GM12878 (cell line): ENCODE measurements at regions not wholly inside any gene's neighbourhood (a gene's known extent, or its start where the extent isn't known, plus 50 kb on each side); places are given as distances from the start of the nearest gene placed in this dataset.

Experiments
- ATAC-seq: fragments of 200-7000 bp; cut with Tn5 transposase; 3 replicates; pipeline ENCODE4 v1.9.1; 2020; ENCODE audit warnings: mild to moderate bottlenecking, moderate library complexity
- BruUV-seq: library from RNA; stranded (reverse); fragments of 400-500 nt; replicated peaks from 2 replicates; lab custom pipeline; 2021; lab: Mats Ljungman, UMichigan
- CTCF ChIA-PET: fragments of 300-600 bp; sonication (Branson Sonifier 250); formaldehyde crosslinking; extraction: SDS; loops from one replicate; lab custom pipeline; 2021; ENCODE audit warnings: inconsistent platforms; lab: Yijun Ruan, JAX
- POLR2A ChIA-PET: fragments of 350-600 bp; formaldehyde crosslinking; extraction: SDS; loops from one replicate; lab custom pipeline; 2021; ENCODE audit warnings: inconsistent platforms; lab: Charles Lee
- RAD21 ChIA-PET: fragments of 300-600 bp; sonication (Branson Sonifier 250); formaldehyde crosslinking; loops from one replicate; lab custom pipeline; 2023; ENCODE audit warnings: antibody characterized with exemption; ENCODE audit not compliant: unreplicated experiment; lab: Charles Lee
- SMC1A ChIA-PET: fragments of 300-600 bp; sonication (Branson Sonifier 250); formaldehyde crosslinking; loops from one replicate; lab custom pipeline; 2023; ENCODE audit not compliant: unreplicated experiment, uncharacterized antibody; lab: Charles Lee
- DNase-seq: peaks from one replicate; pipeline ENCODE4 v3.0.0-alpha.2; 2011; ENCODE audit warnings: low read depth, low spot score
- FAIRE-seq: peaks from 3 replicates; lab custom pipeline; 2011; peaks lifted over from hg19 to GRCh38; lab: Jason Lieb, UNC
- H2AFZ ChIP-seq: 2 replicates; pipeline ENCODE4 v1.6.0; 2011; ENCODE audit warnings: low read depth, low read length, control low read depth; ENCODE audit not compliant: control insufficient read depth
- H3K27ac ChIP-seq: 2 replicates; pipeline ENCODE4 v1.5.1; 2011; ENCODE audit warnings: control low read depth; ENCODE audit not compliant: control insufficient read depth, insufficient read depth
- H3K27me3 ChIP-seq, 2 experiments: replicated peaks in 1 of 2; 2 replicates each; pipeline versions ENCODE4 v1.6.0 to v1.6.1; 2011; ENCODE audit warnings: low read length in 1 of 2; ENCODE audit not compliant: control insufficient read depth in 2 of 2, insufficient read depth in 2 of 2
- H3K36me3 ChIP-seq, 2 experiments: 2 replicates each; pipeline ENCODE4 v1.5.1; 2011; ENCODE audit warnings: low read length in 1 of 2; ENCODE audit not compliant: control insufficient read depth in 2 of 2, insufficient read depth in 2 of 2
- H3K4me1 ChIP-seq: 2 replicates; pipeline ENCODE4 v1.6.1; 2011; ENCODE audit warnings: mild to moderate bottlenecking, low read length, moderate library complexity, mixed read lengths; ENCODE audit not compliant: control insufficient read depth, insufficient read depth
- H3K4me2 ChIP-seq: 2 replicates; pipeline ENCODE4 v1.6.0; 2011; ENCODE audit warnings: control low read depth; ENCODE audit not compliant: control insufficient read depth, insufficient read depth
- H3K4me3 ChIP-seq: fragments of 200-600 bp; sonication (generic); 2 replicates; pipeline ENCODE4 v1.5.1; 2016
- H3K79me2 ChIP-seq: 2 replicates; pipeline ENCODE4 v1.6.0; 2011; ENCODE audit warnings: low read length; ENCODE audit not compliant: control insufficient read depth, insufficient read depth
- H3K9ac ChIP-seq: 2 replicates; pipeline ENCODE4 v1.8.0; 2011; ENCODE audit warnings: low read length, control low read depth, mixed read lengths; ENCODE audit not compliant: control insufficient read depth, insufficient read depth
- H3K9me3 ChIP-seq: replicated peaks from 3 replicates; pipeline ENCODE4 v1.5.1; 2011; ENCODE audit warnings: mild to moderate bottlenecking, low read length; ENCODE audit not compliant: control insufficient read depth, insufficient read depth
- H4K20me1 ChIP-seq: 2 replicates; pipeline ENCODE4 v1.6.0; 2011; ENCODE audit not compliant: control insufficient read depth, insufficient read depth
- ATF2 ChIP-seq: IDR thresholded peaks from 2 replicates; pipeline ENCODE4 v1.6.1; 2012; ENCODE audit warnings: low read length, inconsistent platforms
- BHLHE40 ChIP-seq, 2 experiments: fragments of 450-650 bp in 1 of 2; IDR thresholded peaks; 2 replicates each; pipeline ENCODE4 v1.6.1; 2011 to 2017; ENCODE audit warnings: low read depth in 2 of 2, borderline replicate concordance in 1 of 2, improper control_type of control experiment in 1 of 2, low read length in 1 of 2, mild to moderate bottlenecking in 1 of 2
- CHD4 ChIP-seq: fragments of 200-600 bp; sonication (generic); IDR thresholded peaks from 2 replicates; pipeline ENCODE4 v1.6.1; 2016; ENCODE audit warnings: mild to moderate bottlenecking
- HDAC2 ChIP-seq: fragments of 200-600 bp; sonication (generic); IDR thresholded peaks from 2 replicates; pipeline ENCODE4 v1.6.1; 2017
- IKZF1 ChIP-seq: fragments of 450-650 bp; conservative IDR thresholded peaks from 2 replicates; pipeline ENCODE4 v1.6.1; 2017; ENCODE audit warnings: antibody characterized with exemption, mild to moderate bottlenecking
- MTA2 ChIP-seq: fragments of 450-650 bp; IDR thresholded peaks from 2 replicates; pipeline ENCODE4 v1.6.1; 2016; ENCODE audit warnings: low read depth, mild to moderate bottlenecking, moderate library complexity
- PBX3 ChIP-seq: IDR thresholded peaks from 2 replicates; pipeline ENCODE4 v1.6.1; 2011; ENCODE audit warnings: mild to moderate bottlenecking, low read depth, low read length, moderate library complexity; ENCODE audit not compliant: insufficient replicate concordance
- PKNOX1 ChIP-seq: fragments of 450-650 bp; IDR thresholded peaks from 2 replicates; pipeline ENCODE4 v1.6.1; 2016; ENCODE audit warnings: mild to moderate bottlenecking
- RUNX3 ChIP-seq: IDR thresholded peaks from 2 replicates; pipeline ENCODE4 v1.6.1; 2012; ENCODE audit warnings: low read length, inconsistent platforms
- TCF12 ChIP-seq: IDR thresholded peaks from 2 replicates; pipeline ENCODE4 v1.6.1; 2011; ENCODE audit warnings: low read depth, mild to moderate bottlenecking, low read length
- TCF7 ChIP-seq: IDR thresholded peaks from 2 replicates; pipeline ENCODE4 v1.6.1; 2014; ENCODE audit warnings: antibody characterized with exemption, borderline replicate concordance
- ZNF24 ChIP-seq: fragments of 450-650 bp; IDR thresholded peaks from 2 replicates; pipeline ENCODE4 v1.6.1; 2017; ENCODE audit warnings: antibody characterized with exemption, mild to moderate bottlenecking
- WGBS: methylation state at CpG from one replicate; pipeline ENCODE4 v1.1.6; 2016; ENCODE audit warnings: low lambda C conversion rate; ENCODE audit not compliant: insufficient replicate concordance, insufficient coverage; ENCODE audit errors: missing lambda C conversion rate; 5-methylcytosine and 5-hydroxymethylcytosine counted together
- in situ Hi-C: fragments of 300-500 bp; cut with MboI; formaldehyde crosslinking; loops from 9 replicates; pipeline ENCODE4 v1.14.3; 2018; ENCODE audit warnings: mixed read lengths
- intact Hi-C: fragments of 100-400 bp; cut with micrococcal nuclease; formaldehyde crosslinking; loops from one replicate; pipeline ENCODE4 v1.14.2; 2022; ENCODE audit not compliant: unreplicated experiment
- TF ChIP-seq, protein P1 (sequence below): fragments of 450-650 bp; IDR thresholded peaks from 2 replicates; pipeline ENCODE4 v1.6.1; 2018; ENCODE audit warnings: borderline replicate concordance, mild to moderate bottlenecking; ENCODE audit not compliant: partially characterized antibody

- Histone ChIP-seq H3K9ac (no peak overlapping the region), H3K4me1 (peaks cover 16% of the 10 kb centered on the region), H3K9me3 (no peaks in the 10 kb centered on the region), H3K4me3 (no peak overlapping the region), H3K36me3 (no peaks in the 10 kb centered on the region), H4K20me1 (no peaks in the 10 kb centered on the region), H3K27ac (no peak overlapping the region), H2AFZ (no peak overlapping the region), H3K79me2 (no peaks in the 10 kb centered on the region), H3K27me3 (no peaks in the 10 kb centered on the region), H3K4me2 (no peak overlapping the region)
- 41% methylated on average over 6 of the region's 6 CpGs for WGBS
- ATAC-seq = no peak
- in situ Hi-C loops (no loop called here), intact Hi-C loops (no loop called here)
- FAIRE-seq = no peak
- BruUV-seq = no TSS peak
- CTCF ChIA-PET = no interaction called here
- no peak for TF ChIP-seq MTA2
- 0 out of 2 replicates have a peak, but pooled peaks have one; percentile 19 for TF ChIP-seq IKZF1
- no peak for TF ChIP-seq PKNOX1
- TF ChIP-seq TCF7 = no peak
- TF ChIP-seq RUNX3 = peak; percentile 75
- no peak for TF ChIP-seq HDAC2
- peak; percentile 52 to 84; a peak in 3 of 4 replicates for TF ChIP-seq BHLHE40 (IDR thresholded peaks at IDR 0.05; ENCODE audit: borderline replicate concordance in 1 of 2, low read depth in 2 of 2, low read length in 1 of 2)
- no peak for DNase-seq
- POLR2A ChIA-PET = no interaction called here
- RAD21 ChIA-PET = no interaction called here
- SMC1A ChIA-PET = no interaction called here
Observed at GRCh38 chr12:131506426-131506825, 204.5 kb upstream of the SFSWAP start.

- H3K27me3 ChIP-seq = no peaks in the 10 kb centered on the region
- H3K9ac ChIP-seq = no peak overlapping the region
- 55% methylated on average over 4 of the region's 4 CpGs for WGBS
- H3K4me3 ChIP-seq = no peak overlapping the region
- no peaks in the 10 kb centered on the region for H3K9me3 ChIP-seq
- no peak for FAIRE-seq
- no peaks in the 10 kb centered on the region for H4K20me1 ChIP-seq
- H3K27ac ChIP-seq = no peak overlapping the region
- ATAC-seq = no peak
- SMC1A ChIA-PET = no interaction called here
- RAD21 ChIA-PET = no interaction called here
- in situ Hi-C loops (no loop called here), intact Hi-C loops (no loop called here)
- H2AFZ ChIP-seq = no peak overlapping the region
- CTCF ChIA-PET = no interaction called here
- peaks cover 20% of the 10 kb centered on the region for H3K4me1 ChIP-seq
- no peaks in the 10 kb centered on the region for H3K79me2 ChIP-seq
- POLR2A ChIA-PET = no interaction called here
- H3K36me3 ChIP-seq = no peaks in the 10 kb centered on the region
- H3K4me2 ChIP-seq = no peak overlapping the region
- no peak for DNase-seq
- BruUV-seq = no TSS peak
- TF ChIP-seq, protein P1, sequence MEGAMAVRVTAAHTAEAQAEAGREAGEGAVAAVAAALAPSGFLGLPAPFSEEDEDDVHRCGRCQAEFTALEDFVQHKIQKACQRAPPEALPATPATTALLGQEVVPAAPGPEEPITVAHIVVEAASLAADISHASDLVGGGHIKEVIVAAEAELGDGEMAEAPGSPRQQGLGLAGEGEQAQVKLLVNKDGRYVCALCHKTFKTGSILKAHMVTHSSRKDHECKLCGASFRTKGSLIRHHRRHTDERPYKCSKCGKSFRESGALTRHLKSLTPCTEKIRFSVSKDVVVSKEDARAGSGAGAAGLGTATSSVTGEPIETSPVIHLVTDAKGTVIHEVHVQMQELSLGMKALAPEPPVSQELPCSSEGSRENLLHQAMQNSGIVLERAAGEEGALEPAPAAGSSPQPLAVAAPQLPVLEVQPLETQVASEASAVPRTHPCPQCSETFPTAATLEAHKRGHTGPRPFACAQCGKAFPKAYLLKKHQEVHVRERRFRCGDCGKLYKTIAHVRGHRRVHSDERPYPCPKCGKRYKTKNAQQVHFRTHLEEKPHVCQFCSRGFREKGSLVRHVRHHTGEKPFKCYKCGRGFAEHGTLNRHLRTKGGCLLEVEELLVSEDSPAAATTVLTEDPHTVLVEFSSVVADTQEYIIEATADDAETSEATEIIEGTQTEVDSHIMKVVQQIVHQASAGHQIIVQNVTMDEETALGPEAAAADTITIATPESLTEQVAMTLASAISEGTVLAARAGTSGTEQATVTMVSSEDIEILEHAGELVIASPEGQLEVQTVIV = no peak
- TF ChIP-seq ZNF24 (no peak), ATF2 (no peak), PBX3 (no peak), CHD4 (no peak), TCF12 (no peak)
Observed at GRCh38 chr12:131507094-131507493, 203.8 kb upstream of the SFSWAP start.
